SK-N-SH treated with all-trans-retinoic acid at 6 μM for 48 hours (cell line): ENCODE measurements at regions not wholly inside any gene's neighbourhood (a gene's known extent, or its start where the extent isn't known, plus 50 kb on each side); places are given as distances from the start of the nearest gene placed in this dataset.

Experiments
- ATAC-seq: fragments of 200-7000 bp; cut with Tn5 transposase; 3 replicates; pipeline ENCODE4 v1.9.1; 2020; ENCODE audit warnings: mild to moderate bottlenecking, moderate library complexity
- ARNTL ChIP-seq: fragments of 450-650 bp; formaldehyde crosslinking; IDR thresholded peaks from 2 replicates; pipeline ENCODE4 v1.5.0; 2020; ENCODE audit warnings: low read depth, mild to moderate bottlenecking, moderate library complexity, borderline replicate concordance
- BACH2 ChIP-seq: fragments of 250-450 bp; sonication (Bioruptor Pico); IDR thresholded peaks from 2 replicates; pipeline ENCODE4 v1.9.0; 2021; ENCODE audit warnings: mild to moderate bottlenecking, borderline replicate concordance
- CREB5 ChIP-seq: fragments of 250-450 bp; sonication (Bioruptor Pico); IDR thresholded peaks from 2 replicates; pipeline ENCODE4 v1.5.1; 2020; ENCODE audit warnings: low read depth, mild to moderate bottlenecking, moderate library complexity
- CSDC2 ChIP-seq: fragments of 250-450 bp; sonication (Bioruptor Pico); IDR thresholded peaks from 2 replicates; pipeline ENCODE4 v1.5.0; 2020; ENCODE audit warnings: mild to moderate bottlenecking, moderate library complexity
- CSRNP3 ChIP-seq: fragments of 250-450 bp; sonication (Bioruptor Pico); IDR thresholded peaks from 2 replicates; pipeline ENCODE4 v1.5.1; 2021; ENCODE audit warnings: mild to moderate bottlenecking, moderate library complexity
- ESRRG ChIP-seq: fragments of 250-450 bp; sonication (Bioruptor Pico); IDR thresholded peaks from 2 replicates; pipeline ENCODE4 v1.6.1; 2021; ENCODE audit warnings: mild to moderate bottlenecking
- GLIS3 ChIP-seq: fragments of 250-450 bp; sonication (Bioruptor Pico); IDR thresholded peaks from 2 replicates; pipeline ENCODE4 v1.5.0; 2020; ENCODE audit warnings: mild to moderate bottlenecking, moderate library complexity
- ISL1 ChIP-seq: fragments of 250-450 bp; sonication (Bioruptor Pico); IDR thresholded peaks from 2 replicates; pipeline ENCODE4 v2.1.2; 2022; ENCODE audit warnings: mild to moderate bottlenecking, moderate library complexity
- OSR1 ChIP-seq: fragments of 250-450 bp; sonication (Bioruptor Pico); IDR thresholded peaks from 2 replicates; pipeline ENCODE4 v1.8.0; 2022; ENCODE audit warnings: moderate library complexity, mild to moderate bottlenecking, inconsistent platforms
- PATZ1 ChIP-seq: fragments of 250-450 bp; sonication (Bioruptor Pico); IDR thresholded peaks from 2 replicates; pipeline ENCODE4 v1.8.0; 2020; ENCODE audit warnings: mild to moderate bottlenecking, moderate library complexity, borderline replicate concordance
- POU6F1 ChIP-seq: fragments of 250-450 bp; sonication (Bioruptor Pico); IDR thresholded peaks from 2 replicates; pipeline ENCODE4 v1.8.0; 2021; ENCODE audit warnings: low read depth, mild to moderate bottlenecking, moderate library complexity, borderline replicate concordance
- PPARA ChIP-seq: fragments of 250-450 bp; sonication (Bioruptor Pico); IDR thresholded peaks from 2 replicates; pipeline ENCODE4 v1.5.0; 2020; ENCODE audit warnings: mild to moderate bottlenecking, borderline replicate concordance
- RARB ChIP-seq: fragments of 250-450 bp; sonication (Bioruptor Pico); IDR thresholded peaks from 2 replicates; pipeline ENCODE4 v1.8.0; 2021; ENCODE audit warnings: mild to moderate bottlenecking, moderate library complexity
- SNAI2 ChIP-seq: fragments of 250-450 bp; sonication (Bioruptor Pico); IDR thresholded peaks from 2 replicates; pipeline ENCODE4 v1.5.0; 2020; ENCODE audit warnings: mild to moderate bottlenecking, moderate library complexity
- TCF4 ChIP-seq: fragments of 250-450 bp; sonication (Bioruptor Pico); IDR thresholded peaks from 2 replicates; pipeline ENCODE4 v1.8.0; 2021; ENCODE audit warnings: mild to moderate bottlenecking, moderate library complexity, borderline replicate concordance
- TOX ChIP-seq: fragments of 250-450 bp; sonication (Bioruptor Pico); IDR thresholded peaks from 2 replicates; pipeline ENCODE4 v1.8.0; 2021; ENCODE audit warnings: mild to moderate bottlenecking, moderate library complexity, borderline replicate concordance
- TSHZ2 ChIP-seq: fragments of 250-450 bp; sonication (Bioruptor Pico); IDR thresholded peaks from 2 replicates; pipeline ENCODE4 v1.5.0; 2020; ENCODE audit warnings: mild to moderate bottlenecking, moderate library complexity
- ZC3H10 ChIP-seq: fragments of 250-450 bp; sonication (Bioruptor Pico); IDR thresholded peaks from 2 replicates; pipeline ENCODE4 v1.5.1; 2021; ENCODE audit warnings: mild to moderate bottlenecking, moderate library complexity
- ZFP3 ChIP-seq: fragments of 250-450 bp; sonication (Bioruptor Pico); IDR thresholded peaks from 2 replicates; pipeline ENCODE4 v1.5.0; 2020; ENCODE audit warnings: mild to moderate bottlenecking, moderate library complexity
- ZFP30 ChIP-seq: fragments of 450-650 bp; formaldehyde crosslinking; IDR thresholded peaks from 2 replicates; pipeline ENCODE4 v1.5.0; 2022; ENCODE audit warnings: mild to moderate bottlenecking, moderate library complexity
- ZNF565 ChIP-seq: fragments of 450-650 bp; formaldehyde crosslinking; conservative IDR thresholded peaks from 2 replicates; pipeline ENCODE4 v1.5.0; 2020; ENCODE audit warnings: low read depth, mild to moderate bottlenecking, moderate library complexity
- ZNF70 ChIP-seq: fragments of 450-650 bp; formaldehyde crosslinking; IDR thresholded peaks from 2 replicates; pipeline ENCODE4 v1.5.0; 2020; ENCODE audit warnings: mild to moderate bottlenecking, moderate library complexity
- ZNF8 ChIP-seq: fragments of 450-650 bp; formaldehyde crosslinking; IDR thresholded peaks from 2 replicates; pipeline ENCODE4 v1.5.0; 2020; ENCODE audit warnings: mild to moderate bottlenecking, moderate library complexity

GRCh38 chr16:66161269-66161668 lies 205.2 kb upstream of the CDH5 start:
- TF ChIP-seq ZNF565 (CRISPR knock-in tag) = no peak
- no peak for TF ChIP-seq SNAI2
- TF ChIP-seq ZNF70 (CRISPR knock-in tag) = no peak
- TF ChIP-seq PATZ1 (CRISPR knock-in tag) = no peak
- no peak for TF ChIP-seq POU6F1
- no peak for TF ChIP-seq ZC3H10 (CRISPR knock-in tag)
- no peak for ATAC-seq

GRCh38 chr16:66159987-66160386 lies 206.5 kb upstream of the CDH5 start:
- no peak for TF ChIP-seq ISL1 (CRISPR knock-in tag)
- no peak for TF ChIP-seq ARNTL (CRISPR knock-in tag)
- TF ChIP-seq CSRNP3 (CRISPR knock-in tag) = no peak
- no peak for TF ChIP-seq CREB5 (CRISPR knock-in tag)
- no peak for TF ChIP-seq ZNF70 (CRISPR knock-in tag)
- no peak for TF ChIP-seq OSR1
- no peak for TF ChIP-seq GLIS3 (CRISPR knock-in tag)
- TF ChIP-seq SNAI2 = no peak
- no peak for TF ChIP-seq ZFP30 (CRISPR knock-in tag)
- no peak for TF ChIP-seq BACH2 (CRISPR knock-in tag)
- no peak for TF ChIP-seq ZNF565 (CRISPR knock-in tag)
- TF ChIP-seq PPARA (CRISPR knock-in tag) = no peak
- TF ChIP-seq TSHZ2 (CRISPR knock-in tag) = no peak
- no peak for TF ChIP-seq TOX (CRISPR knock-in tag)
- TF ChIP-seq ZNF8 (CRISPR knock-in tag) = no peak
- no peak for TF ChIP-seq ZC3H10 (CRISPR knock-in tag)
- TF ChIP-seq TCF4 (CRISPR knock-in tag) = no peak
- no peak for TF ChIP-seq POU6F1
- TF ChIP-seq, all 23 proteins: peak for 0
- ATAC-seq = peak; percentile 47; the same call in 1 of the 3 replicates

GRCh38 chr16:66156538-66156937 lies 210.0 kb upstream of the CDH5 start:
- ATAC-seq = no peak
- no peak for TF ChIP-seq ZNF565 (CRISPR knock-in tag)
- no peak for TF ChIP-seq POU6F1
- no peak for TF ChIP-seq SNAI2
- TF ChIP-seq ZFP3 (CRISPR knock-in tag) = no peak
- no peak for TF ChIP-seq ZFP30 (CRISPR knock-in tag)
- no peak for TF ChIP-seq RARB (CRISPR knock-in tag)
- no peak for TF ChIP-seq CSRNP3 (CRISPR knock-in tag)
- TF ChIP-seq ESRRG (CRISPR knock-in tag) = no peak
- TF ChIP-seq CSDC2 (CRISPR knock-in tag) = no peak
- no peak for TF ChIP-seq TCF4 (CRISPR knock-in tag)
- no peak for TF ChIP-seq TOX (CRISPR knock-in tag)
- TF ChIP-seq ZC3H10 (CRISPR knock-in tag) = no peak
